IMR-90 (cell line): ENCODE measurements at regions not wholly inside any gene's neighbourhood (a gene's known extent, or its start where the extent isn't known, plus 50 kb on each side); places are given as distances from the start of the nearest gene placed in this dataset.

Source experiments
- ATAC-seq: fragments of 200-7000 bp; cut with Tn5 transposase; 2 replicates; pipeline ENCODE4 v1.9.1; 2020; ENCODE audit warnings: low read depth, mild to moderate bottlenecking, moderate library complexity
- BruUV-seq: library from RNA; stranded (reverse); fragments of 400-500 nt; replicated peaks from 2 replicates; lab custom pipeline; 2021; lab: Mats Ljungman, UMichigan
- CTCF ChIA-PET: fragments of 300-600 bp; formaldehyde crosslinking; extraction: SDS; loops from one replicate; lab custom pipeline; 2021; ENCODE audit warnings: antibody characterized with exemption; lab: Yijun Ruan, JAX
- POLR2A ChIA-PET: fragments of 300-600 bp; sonication (Branson Sonifier 250); formaldehyde crosslinking; loops from one replicate; lab custom pipeline; 2022; ENCODE audit warnings: antibody characterized with exemption; ENCODE audit not compliant: unreplicated experiment; lab: Charles Lee
- DNase-seq: peaks from one replicate; pipeline ENCODE4 v3.0.0; 2013
- H2AFZ ChIP-seq: replicated peaks from 2 replicates; pipeline ENCODE3; 2013; ENCODE audit warnings: low read length, mild to moderate bottlenecking; ENCODE audit not compliant: poor library complexity
- H2AK5ac ChIP-seq: 2 replicates; pipeline ENCODE4 v1.6.1; 2013; ENCODE audit warnings: low read depth, low read length, inconsistent platforms
- H2AK9ac ChIP-seq: replicated peaks from 2 replicates; pipeline ENCODE3; 2013; ENCODE audit warnings: mild to moderate bottlenecking, low read depth, low read length, moderate library complexity; ENCODE audit not compliant: poor library complexity
- H2BK120ac ChIP-seq: 2 replicates; pipeline ENCODE4 v1.6.1; 2013; ENCODE audit warnings: low read depth, low read length, inconsistent platforms
- H2BK15ac ChIP-seq: 3 replicates; pipeline ENCODE4 v1.6.1; 2013; ENCODE audit warnings: low read depth, low read length, inconsistent platforms
- H2BK20ac ChIP-seq: 2 replicates; pipeline ENCODE4 v1.6.1; 2013; ENCODE audit warnings: low read depth, mild to moderate bottlenecking, inconsistent platforms, low read length, moderate library complexity
- H2BK5ac ChIP-seq: 2 replicates; pipeline ENCODE4 v1.6.1; 2013; ENCODE audit warnings: mild to moderate bottlenecking, low read depth, low read length, inconsistent platforms; ENCODE audit not compliant: poor library complexity, severe bottlenecking
- H3K14ac ChIP-seq: replicated peaks from 2 replicates; pipeline ENCODE4 v1.6.1; 2013; ENCODE audit warnings: low read depth, low read length, inconsistent platforms
- H3K18ac ChIP-seq: 2 replicates; pipeline ENCODE4 v1.6.1; 2013; ENCODE audit warnings: low read depth, low read length, control low read depth
- H3K23ac ChIP-seq: 2 replicates; pipeline ENCODE4 v1.6.1; 2013; ENCODE audit warnings: low read depth, low read length, inconsistent platforms
- H3K27ac ChIP-seq: 2 replicates; pipeline ENCODE4 v1.5.1; 2013; ENCODE audit warnings: mild to moderate bottlenecking, control low read depth, low read length; ENCODE audit not compliant: insufficient read depth
- H3K27me3 ChIP-seq: 2 replicates; pipeline ENCODE4 v1.6.1; 2013; ENCODE audit warnings: low read length; ENCODE audit not compliant: control insufficient read depth, insufficient read depth
- H3K36me3 ChIP-seq: 2 replicates; pipeline ENCODE4 v1.6.1; 2013; ENCODE audit warnings: low read length, mixed read lengths; ENCODE audit not compliant: control insufficient read depth, insufficient read depth
- H3K4ac ChIP-seq: 2 replicates; pipeline ENCODE4 v1.6.1; 2013; ENCODE audit warnings: low read depth, low read length, inconsistent platforms
- H3K4me1 ChIP-seq: 2 replicates; pipeline ENCODE4 v1.6.1; 2013; ENCODE audit warnings: low read length, mixed read lengths; ENCODE audit not compliant: control insufficient read depth, insufficient read depth
- H3K4me2 ChIP-seq: 2 replicates; pipeline ENCODE4 v1.6.1; 2013; ENCODE audit warnings: low read depth, mild to moderate bottlenecking, control low read depth, low read length, moderate library complexity
- H3K4me3 ChIP-seq: 2 replicates; pipeline ENCODE4 v1.5.1; 2013; ENCODE audit warnings: low read depth, mild to moderate bottlenecking, control low read depth, low read length, moderate library complexity; ENCODE audit not compliant: insufficient read depth
- H3K56ac ChIP-seq: 2 replicates; pipeline ENCODE4 v1.6.1; 2013; ENCODE audit warnings: low read length, inconsistent platforms; ENCODE audit not compliant: insufficient read depth; ENCODE audit errors: extremely low read depth
- H3K79me1 ChIP-seq, 2 experiments: 2 replicates each; pipeline ENCODE4 v1.6.1; 2013; ENCODE audit warnings: low read length in 2 of 2, inconsistent platforms in 1 of 2, low read depth in 1 of 2
- H3K9ac ChIP-seq: 2 replicates; pipeline ENCODE4 v1.6.1; 2013; ENCODE audit warnings: low read depth, low read length, control low read depth
- H3K9me1 ChIP-seq: 2 replicates; pipeline ENCODE4 v1.6.1; 2013; ENCODE audit warnings: low read length, inconsistent platforms; ENCODE audit not compliant: insufficient read depth
- H3K9me3 ChIP-seq: 2 replicates; pipeline ENCODE4 v1.6.1; 2013; ENCODE audit warnings: low read length; ENCODE audit not compliant: control insufficient read depth, insufficient read depth
- H4K20me1 ChIP-seq: 2 replicates; pipeline ENCODE4 v1.6.1; 2013; ENCODE audit warnings: low read length, inconsistent platforms; ENCODE audit not compliant: insufficient read depth
- H4K5ac ChIP-seq: 2 replicates; pipeline ENCODE4 v1.6.1; 2013; ENCODE audit warnings: mild to moderate bottlenecking, low read depth, low read length, control low read depth
- H4K8ac ChIP-seq, 2 experiments: 2 replicates each; pipeline ENCODE4 v1.6.1; 2013; ENCODE audit warnings: low read depth in 2 of 2, low read length in 2 of 2, control low read depth in 1 of 2, inconsistent platforms in 1 of 2
- H4K91ac ChIP-seq: 2 replicates; pipeline ENCODE4 v1.6.1; 2013; ENCODE audit warnings: low read depth, low read length, inconsistent platforms; ENCODE audit not compliant: insufficient read depth
- BHLHE40 ChIP-seq: fragments of 150-350 bp; IDR thresholded peaks from 2 replicates; pipeline ENCODE4 v1.6.1; 2016; ENCODE audit warnings: mild to moderate bottlenecking, low read depth, low read length
- CEBPB ChIP-seq: IDR thresholded peaks from 2 replicates; pipeline ENCODE4 v1.6.1; 2012; ENCODE audit warnings: low read depth, low read length, improper control_type of control experiment
- CHD1 ChIP-seq: IDR thresholded peaks from 2 replicates; pipeline ENCODE4 v1.6.1; 2012; ENCODE audit warnings: low read depth, low read length, improper control_type of control experiment
- ELK1 ChIP-seq: fragments of 150-350 bp; IDR thresholded peaks from 2 replicates; pipeline ENCODE4 v1.6.1; 2016; ENCODE audit warnings: low read depth, mild to moderate bottlenecking, low read length, moderate library complexity, borderline replicate concordance
- MAZ ChIP-seq: IDR thresholded peaks from 2 replicates; pipeline ENCODE4 v1.6.1; 2012; ENCODE audit warnings: low read depth, mild to moderate bottlenecking, low read length, improper control_type of control experiment, moderate library complexity, borderline replicate concordance
- MXI1 ChIP-seq: IDR thresholded peaks from 2 replicates; pipeline ENCODE4 v1.6.1; 2012; ENCODE audit warnings: low read depth, mild to moderate bottlenecking, low read length, moderate library complexity, borderline replicate concordance
- NFE2L2 ChIP-seq: fragments of 150-350 bp; IDR thresholded peaks from 2 replicates; pipeline ENCODE4 v1.6.1; 2016; ENCODE audit warnings: low read depth, mild to moderate bottlenecking, low read length
- POLR2A ChIP-seq: IDR thresholded peaks from 2 replicates; pipeline ENCODE4 v1.6.1; 2012; ENCODE audit warnings: mild to moderate bottlenecking, low read depth, low read length
- RAD21 ChIP-seq: IDR thresholded peaks from 2 replicates; pipeline ENCODE4 v1.6.1; 2012; ENCODE audit warnings: low read length, improper control_type of control experiment
- RCOR1 ChIP-seq: IDR thresholded peaks from 2 replicates; pipeline ENCODE4 v1.6.1; 2012; ENCODE audit warnings: mild to moderate bottlenecking, low read length, improper control_type of control experiment; ENCODE audit not compliant: insufficient replicate concordance
- USF2 ChIP-seq: fragments of 150-350 bp; IDR thresholded peaks from 2 replicates; pipeline ENCODE4 v1.6.1; 2017; ENCODE audit warnings: mild to moderate bottlenecking, antibody characterized with exemption, low read length, low read depth
- WGBS, 2 experiments: methylation state at CpG; one replicate each; pipeline versions ENCODE4 v1.1.5 to v1.1.7; 2013; ENCODE audit warnings: missing lambda C conversion rate in 2 of 2; ENCODE audit not compliant: insufficient read length in 1 of 2; ENCODE audit errors: extremely low coverage in 2 of 2; 5-methylcytosine and 5-hydroxymethylcytosine counted together
- dilution Hi-C: fragments of 300-500 bp; cut with HindIII; formaldehyde crosslinking; loops from one replicate; pipeline ENCODE4 v1.14.3; 2018; ENCODE audit warnings: low sequenced_read_pairs; ENCODE audit not compliant: unreplicated experiment
- in situ Hi-C: fragments of 300-500 bp; cut with MboI; formaldehyde crosslinking; loops from 3 replicates; pipeline ENCODE4 v1.14.3; 2019; ENCODE audit warnings: low sequenced_read_pairs, inconsistent platforms, mixed read lengths
- intact Hi-C: fragments of 100-400 bp; cut with micrococcal nuclease; formaldehyde crosslinking; loops from 2 replicates; pipeline ENCODE4 v1.10.0; 2022
- TF ChIP-seq, protein P1 (sequence below): conservative IDR thresholded peaks from 2 replicates; pipeline ENCODE4 v1.5.1; 2012; ENCODE audit warnings: mild to moderate bottlenecking, low read depth, low read length, improper control_type of control experiment

- no CpG with 5 or more reads among the region's 1 CpG for WGBS, 2 experiments
- CTCF ChIA-PET, result no interaction called here
- dilution Hi-C loops, result no loop called here
These were observed 1107.5 kb upstream of the B3GALT2 start for GRCh38 chr1:194293851-194294405.

More at GRCh38 chr1:194293851-194294405, 1107.5 kb upstream of the B3GALT2 start:
- Histone ChIP-seq H3K79me1 (no peaks in the 10 kb centered on the region), H3K27ac (no peak overlapping the region), H2BK5ac (no peak overlapping the region), H3K4me3 (no peak overlapping the region), H2BK120ac (no peak overlapping the region), H3K14ac (no peak overlapping the region; the same call in 1 of the 2 replicates), H3K4me1 (no peaks in the 10 kb centered on the region), H4K8ac (no peak overlapping the region), H3K56ac (no peak overlapping the region), H3K9me3 (no peaks in the 10 kb centered on the region), H4K20me1 (no peaks in the 10 kb centered on the region), H2BK20ac (no peak overlapping the region), H3K4ac (no peak overlapping the region), H3K18ac (no peak overlapping the region), H4K5ac (no peak overlapping the region), H2AFZ (no peak overlapping the region), H3K27me3 (no peaks in the 10 kb centered on the region), H3K4me2 (no peak overlapping the region), H3K9me1 (0 out of 2 replicates have a peak, but pooled peaks cover 3% of the 10 kb centered on the region), H3K9ac (no peak overlapping the region), H3K23ac (no peak overlapping the region), H2AK5ac (no peak overlapping the region), H2AK9ac (no peak overlapping the region), H2BK15ac (no peak overlapping the region), H4K91ac (no peak overlapping the region), H3K36me3 (no peaks in the 10 kb centered on the region)
- DNase-seq, result no peak
- in situ Hi-C loops (loop anchor here (25.0 kb wide), 1 partner anchor 1107 kb away; the partner anchor contains the start of gene B3GALT2), intact Hi-C loops (loop anchor here (10.0 kb wide), 1 partner anchor 299 kb away; no protein-coding TSS in a partner anchor)
- ATAC-seq, result no peak
- TF ChIP-seq ELK1 (no peak), CEBPB (no peak), POLR2A (no peak), MXI1 (no peak), RAD21 (no peak), MAZ (no peak), CHD1 (no peak), BHLHE40 (no peak), NFE2L2 (no peak), USF2 (no peak), RCOR1 (no peak)
- TF ChIP-seq, protein P1, sequence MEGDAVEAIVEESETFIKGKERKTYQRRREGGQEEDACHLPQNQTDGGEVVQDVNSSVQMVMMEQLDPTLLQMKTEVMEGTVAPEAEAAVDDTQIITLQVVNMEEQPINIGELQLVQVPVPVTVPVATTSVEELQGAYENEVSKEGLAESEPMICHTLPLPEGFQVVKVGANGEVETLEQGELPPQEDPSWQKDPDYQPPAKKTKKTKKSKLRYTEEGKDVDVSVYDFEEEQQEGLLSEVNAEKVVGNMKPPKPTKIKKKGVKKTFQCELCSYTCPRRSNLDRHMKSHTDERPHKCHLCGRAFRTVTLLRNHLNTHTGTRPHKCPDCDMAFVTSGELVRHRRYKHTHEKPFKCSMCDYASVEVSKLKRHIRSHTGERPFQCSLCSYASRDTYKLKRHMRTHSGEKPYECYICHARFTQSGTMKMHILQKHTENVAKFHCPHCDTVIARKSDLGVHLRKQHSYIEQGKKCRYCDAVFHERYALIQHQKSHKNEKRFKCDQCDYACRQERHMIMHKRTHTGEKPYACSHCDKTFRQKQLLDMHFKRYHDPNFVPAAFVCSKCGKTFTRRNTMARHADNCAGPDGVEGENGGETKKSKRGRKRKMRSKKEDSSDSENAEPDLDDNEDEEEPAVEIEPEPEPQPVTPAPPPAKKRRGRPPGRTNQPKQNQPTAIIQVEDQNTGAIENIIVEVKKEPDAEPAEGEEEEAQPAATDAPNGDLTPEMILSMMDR, result no peak
- no TSS peak for BruUV-seq
- POLR2A ChIA-PET, result no interaction called here
